ENCODE measurements at regions not wholly inside any gene's neighbourhood (a gene's known extent, or its start where the extent isn't known, plus 50 kb on each side); places are given as distances from the start of the nearest gene placed in this dataset.
"Not testable (repeated sequence)": the region's sequence is repeated elsewhere in the genome, so short reads cannot be mapped to it uniquely, and the experiment has no call there.

DNA sequence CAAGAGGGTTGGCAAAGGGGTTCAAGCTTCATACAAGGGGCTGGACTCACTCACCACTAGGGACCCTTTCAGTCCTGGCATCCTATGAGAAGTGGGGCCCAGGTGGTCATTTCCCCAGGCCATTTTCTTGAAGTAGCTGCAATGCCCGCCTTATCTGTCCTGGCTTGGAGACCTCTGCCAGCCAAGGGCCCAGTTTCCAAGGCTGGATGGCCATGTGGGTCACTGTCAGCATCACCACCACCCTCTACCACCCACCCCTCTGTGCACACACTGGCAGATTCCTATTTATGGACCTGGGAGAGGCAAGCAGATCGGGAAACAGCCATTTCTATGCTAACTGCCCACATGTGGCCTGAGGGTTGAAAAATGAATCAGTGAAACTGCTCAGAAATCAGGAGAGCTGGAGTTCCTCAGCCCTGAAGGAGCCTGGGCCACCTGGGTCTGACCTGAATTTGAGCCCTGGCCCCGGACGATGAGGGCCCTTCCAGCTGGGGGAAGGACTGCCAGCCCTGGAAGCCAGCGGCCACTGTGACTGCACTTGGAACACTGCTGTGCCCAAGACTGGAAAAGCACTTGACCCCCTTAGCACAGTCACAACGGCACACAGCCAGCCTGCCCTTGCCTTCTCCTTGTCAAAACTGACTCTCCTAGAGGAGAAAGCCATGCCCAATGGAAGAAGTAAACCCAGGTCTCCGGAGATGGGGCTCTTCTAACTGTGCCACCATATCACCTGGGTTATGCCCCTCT lies 442.2 kb downstream of the BUD13 start:
- no peak overlapping the region for H3K27ac ChIP-seq
- DNase-seq (ENCODE audit: low read depth, low spot score), result no peak

DNA sequence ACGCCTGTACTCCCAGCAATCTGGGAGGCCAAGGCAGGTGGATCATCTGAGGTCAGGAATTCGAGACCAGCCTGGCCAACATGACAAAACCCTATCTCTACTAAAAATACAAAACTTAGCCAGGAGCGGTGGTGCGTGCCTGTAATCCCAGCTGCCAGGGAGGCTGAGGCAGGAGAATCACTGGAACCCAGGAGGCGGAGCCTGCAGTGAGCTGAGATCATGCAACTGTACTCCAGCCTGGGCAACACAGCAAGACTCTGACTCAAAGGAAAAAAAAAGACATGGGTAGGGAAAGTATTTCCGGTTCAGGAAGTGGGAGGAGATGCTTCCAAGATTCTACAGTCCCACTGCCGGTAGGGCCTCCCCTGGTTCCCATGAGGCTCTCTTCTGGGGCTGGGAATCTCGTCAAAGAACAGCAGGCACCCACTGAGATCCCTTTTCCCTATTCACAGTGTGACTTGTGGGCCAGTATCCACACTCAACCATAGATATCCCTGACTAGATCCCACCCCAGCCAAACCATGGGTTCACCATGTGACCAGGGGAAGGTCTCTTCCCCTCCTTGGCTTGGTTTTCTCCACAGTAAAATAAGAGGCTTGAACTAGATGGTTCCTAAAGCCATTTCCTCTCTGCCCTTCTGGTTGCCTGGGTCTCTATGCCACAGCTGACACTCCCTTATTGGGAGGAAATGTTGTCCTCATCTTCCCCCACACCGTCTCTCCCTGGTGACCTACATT lies 443.3 kb downstream of the BUD13 start:
- DNase-seq (ENCODE audit: low read depth, low spot score), result no peak
- H3K27ac ChIP-seq, result no peak overlapping the region

DNA sequence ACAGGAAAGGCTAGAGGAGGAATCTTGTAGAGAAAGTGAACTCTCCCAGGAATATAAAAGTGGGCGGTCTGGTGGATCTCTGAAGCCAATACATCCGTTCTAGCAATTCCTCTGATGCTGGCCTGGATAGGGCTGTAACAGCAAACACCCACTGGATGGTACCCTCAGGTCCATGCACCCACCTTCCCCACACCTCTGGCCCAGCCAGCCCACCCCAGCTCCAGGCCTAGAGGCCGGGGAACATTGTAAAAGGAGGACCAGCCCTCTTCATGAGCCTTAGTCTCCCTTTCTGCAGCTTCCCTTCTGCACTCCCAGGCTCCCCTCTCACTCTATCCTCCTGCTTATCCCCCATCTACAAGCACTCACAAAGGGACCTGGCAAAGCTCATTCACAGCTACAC lies 443.9 kb downstream of the BUD13 start:
- H3K27ac ChIP-seq, result no peak overlapping the region
- no peak for DNase-seq (ENCODE audit: low read depth, low spot score)

DNA sequence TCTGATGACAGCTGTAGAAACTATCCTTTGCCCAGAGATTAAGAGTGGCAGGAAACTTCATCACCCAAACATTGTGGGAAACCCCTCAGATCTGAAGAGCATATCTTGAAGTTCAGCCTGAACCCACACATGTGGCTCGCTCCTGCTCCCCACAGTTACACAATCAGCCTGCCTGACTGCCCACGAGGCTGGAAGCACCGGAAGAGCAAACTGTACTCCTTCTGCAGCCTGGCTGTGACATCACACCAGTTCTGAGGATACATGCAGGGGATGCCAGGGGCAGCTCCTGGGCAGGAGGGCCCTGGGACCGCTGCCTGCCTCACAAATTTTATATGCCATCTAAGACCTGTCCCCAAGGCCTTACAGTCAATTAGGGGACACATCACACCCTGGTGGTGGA lies 444.4 kb downstream of the BUD13 start:
- no peak for DNase-seq (ENCODE audit: low read depth, low spot score)
- H3K27ac ChIP-seq, result no peak overlapping the region

DNA sequence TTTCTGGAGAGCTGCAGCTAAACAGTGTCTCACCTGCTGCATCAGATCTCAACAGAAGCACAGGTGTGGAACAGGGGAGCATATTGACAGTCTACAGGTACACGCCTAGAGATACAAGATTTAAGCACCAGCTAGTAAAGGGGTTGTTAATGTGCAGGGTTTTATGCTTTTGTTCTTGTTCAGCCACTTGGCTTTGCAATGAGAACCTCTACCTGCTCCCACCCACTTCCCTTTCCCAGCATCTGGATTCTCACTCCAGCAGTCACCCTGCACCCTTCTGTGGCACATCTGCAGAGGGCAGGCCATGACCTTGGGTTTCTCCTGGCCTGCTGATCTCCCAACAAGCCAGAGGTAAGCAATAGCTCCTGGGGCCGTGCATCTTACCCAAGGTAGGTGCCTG lies 446.6 kb downstream of the BUD13 start:
- no peak for DNase-seq (ENCODE audit: low read depth, low spot score)
- no peak overlapping the region for H3K27ac ChIP-seq

DNA sequence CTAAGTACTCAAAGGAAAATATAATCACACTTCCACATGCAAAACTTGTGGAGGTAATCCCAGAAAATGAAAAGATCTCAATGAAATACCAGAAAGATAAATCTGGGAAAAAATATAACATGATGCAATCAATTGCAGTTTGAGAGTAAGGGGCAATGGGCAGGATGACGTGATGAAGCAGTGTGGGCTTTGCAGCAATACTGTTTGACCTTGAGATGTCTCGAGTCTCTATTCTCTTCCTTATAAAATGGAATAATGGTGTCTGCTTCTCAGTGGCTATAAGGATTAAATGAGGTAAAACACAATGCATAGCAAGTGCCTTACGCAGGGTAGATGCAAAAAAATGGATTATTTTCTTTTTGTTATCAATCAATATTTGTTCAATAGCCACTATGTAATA lies 447.5 kb downstream of the BUD13 start:
- DNase-seq (ENCODE audit: low read depth, low spot score), result no peak

DNA sequence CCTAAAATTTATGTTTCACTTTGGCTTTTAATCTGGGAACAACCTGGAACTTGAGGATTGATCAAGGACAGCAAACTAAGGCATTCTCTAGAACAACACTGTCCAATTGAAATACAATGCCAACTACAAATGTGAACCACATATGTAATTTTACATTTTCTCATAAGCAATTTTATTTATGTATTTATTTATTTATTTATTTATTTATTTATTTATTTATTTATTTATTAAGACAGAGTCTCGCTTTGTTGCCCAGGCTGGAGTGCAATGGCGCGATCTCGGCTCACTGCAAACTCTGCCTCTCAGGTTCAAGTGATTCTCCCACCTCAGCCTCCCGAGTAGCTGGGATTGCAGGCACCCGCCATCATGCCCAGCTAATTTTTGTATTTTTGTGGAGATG lies 448.7 kb downstream of the BUD13 start:
- not testable (repeated sequence) for H3K27ac ChIP-seq; DNase-seq (ENCODE audit: low read depth, low spot score)

More for the DNA sequence above, 447.5 kb downstream of the BUD13 start:
- H3K27ac ChIP-seq, result no peak overlapping the region

DNA sequence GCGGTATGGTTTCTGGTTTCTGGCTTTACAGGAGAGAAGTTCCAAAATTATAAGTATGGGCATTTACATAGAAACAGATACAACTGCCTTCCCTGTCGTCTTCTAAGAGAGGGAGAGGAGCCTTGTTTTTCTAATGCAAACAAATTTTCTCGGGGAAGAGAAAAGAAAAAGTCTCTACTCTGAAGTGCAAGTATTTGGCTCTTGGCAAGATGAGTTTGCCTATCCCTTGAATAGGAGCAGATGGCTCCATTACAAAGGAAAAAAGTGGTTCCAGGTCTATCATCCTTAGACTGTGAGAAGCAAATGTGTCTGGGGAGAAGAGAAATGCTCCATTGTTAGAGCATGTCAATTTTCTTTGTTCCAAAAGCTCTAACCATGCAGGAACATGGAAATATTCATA lies 455.6 kb downstream of the BUD13 start:
- DNase-seq (ENCODE audit: low read depth, low spot score), result no peak
- no peak overlapping the region for H3K27ac ChIP-seq

DNA sequence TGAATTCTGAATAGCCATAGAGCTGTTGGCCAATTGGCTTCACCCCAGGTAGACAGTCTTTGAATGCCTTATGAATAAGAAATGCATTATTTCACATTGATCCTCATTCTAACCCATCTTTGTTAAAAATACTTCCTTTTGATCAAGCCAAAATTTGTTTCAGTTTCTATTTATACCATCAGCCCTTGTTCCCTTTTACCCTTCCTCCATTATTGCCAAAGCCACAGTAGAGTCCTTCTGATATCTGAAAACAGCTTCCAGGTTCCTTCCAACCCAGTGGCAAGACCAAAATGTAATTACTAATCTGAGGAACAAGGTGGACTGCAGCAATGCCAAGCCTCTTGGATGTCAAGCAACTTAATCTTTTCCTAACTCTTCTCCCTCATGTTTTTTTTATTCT lies 458.8 kb downstream of the BUD13 start:
- H3K27ac ChIP-seq, result no peak overlapping the region
- no peak for DNase-seq (ENCODE audit: low read depth, low spot score)

DNA sequence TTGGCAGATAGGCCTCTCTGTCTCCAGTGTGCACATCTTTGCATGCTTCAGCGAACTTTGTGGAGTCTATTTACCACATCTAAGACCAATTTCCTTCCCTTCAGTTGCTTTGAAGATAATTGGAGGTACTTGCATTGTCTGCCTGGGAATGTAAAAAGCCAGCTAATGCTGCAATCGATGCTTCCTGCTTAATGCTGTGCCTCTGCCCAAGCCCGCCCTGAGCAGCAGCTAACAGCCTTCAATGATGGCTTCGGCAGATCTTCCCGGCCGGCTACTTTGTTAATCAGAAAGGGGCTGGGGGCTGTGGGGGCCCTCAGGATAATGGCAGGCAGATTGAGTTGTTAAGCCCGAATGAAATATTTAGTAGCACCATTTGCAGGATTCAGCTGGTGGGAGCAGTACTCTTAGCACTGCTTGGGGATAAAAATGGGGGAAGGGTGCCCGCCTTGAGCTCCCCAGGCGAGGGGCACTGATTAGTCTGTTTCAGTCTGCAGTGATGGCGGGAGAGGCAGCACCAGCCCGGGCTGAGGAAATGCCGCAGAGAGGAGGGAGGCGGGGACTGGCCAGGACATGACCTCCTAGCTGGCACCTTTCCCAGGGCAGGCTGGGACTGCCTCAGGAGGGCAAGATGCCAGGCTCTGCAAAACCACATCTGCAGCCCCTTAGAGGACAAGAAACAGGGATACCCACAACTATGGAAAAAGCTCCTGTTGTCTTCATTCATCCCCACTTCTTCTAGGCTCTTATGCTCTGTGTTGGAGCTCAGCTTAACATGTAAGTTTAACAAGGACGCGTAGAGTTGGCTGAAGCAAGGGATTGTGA lies 460.0 kb downstream of the BUD13 start:
- no peak overlapping the region for H3K27ac ChIP-seq
- no peak for DNase-seq (ENCODE audit: low read depth, low spot score)

DNA sequence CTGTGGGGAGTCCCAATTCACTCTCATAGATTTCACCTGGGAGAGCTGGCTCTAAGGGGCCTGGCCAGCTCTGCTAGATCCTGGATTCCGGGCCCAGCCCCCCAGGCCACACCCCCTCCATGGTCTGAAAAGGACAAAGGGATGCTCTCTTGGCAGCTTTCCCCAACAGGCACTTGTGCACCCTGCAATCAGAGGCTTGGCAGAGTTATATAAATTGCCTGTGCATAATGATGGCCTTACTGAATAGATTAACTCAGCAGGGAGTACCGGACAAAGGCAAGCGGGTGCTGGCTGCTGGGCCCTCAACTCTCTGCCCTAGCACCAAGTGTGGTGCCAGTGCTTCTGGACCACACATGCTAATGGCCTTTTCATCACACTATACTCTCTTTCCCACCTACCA lies 461.6 kb downstream of the BUD13 start:
- no peak overlapping the region for H3K27ac ChIP-seq
- DNase-seq (ENCODE audit: low read depth, low spot score), result no peak

DNA sequence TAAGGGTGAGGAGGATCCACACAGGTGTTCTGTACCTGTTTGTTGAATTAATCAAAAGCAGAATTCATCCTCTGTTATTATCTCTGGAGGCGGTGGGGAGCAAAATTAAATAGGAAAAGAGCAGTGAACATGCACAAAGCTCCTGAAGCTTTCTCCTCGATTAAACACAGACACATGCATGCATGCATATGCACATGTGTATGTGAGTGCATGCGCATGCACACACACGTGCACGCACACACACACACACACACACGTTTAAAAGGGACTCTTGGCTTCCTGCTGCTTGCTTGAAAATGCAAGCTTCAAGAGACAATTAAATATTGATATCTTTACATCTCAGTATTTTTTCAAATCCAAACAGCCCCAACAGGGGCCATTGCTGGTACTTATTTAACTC lies 462.1 kb downstream of the BUD13 start:
- no peak overlapping the region for H3K27ac ChIP-seq
- DNase-seq (ENCODE audit: low read depth, low spot score), result no peak

DNA sequence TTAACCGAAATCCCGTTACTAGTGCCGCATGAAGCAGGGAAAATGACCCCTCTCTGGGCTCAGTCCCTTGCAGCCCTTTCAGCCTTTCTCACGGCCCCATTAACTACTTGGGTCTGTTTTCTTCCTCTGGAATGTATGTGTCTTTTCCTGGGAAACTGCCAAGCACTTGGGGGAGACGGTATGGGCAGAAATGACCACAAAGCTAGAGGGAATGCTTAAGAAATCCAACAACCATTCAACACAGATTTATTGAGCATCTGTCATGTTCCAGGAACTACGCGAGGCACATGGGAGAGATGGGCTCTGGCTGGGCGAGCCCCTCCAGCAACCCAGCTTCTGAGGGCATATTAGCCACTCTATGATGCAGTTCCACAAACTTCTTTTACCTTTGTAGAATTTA lies 462.6 kb downstream of the BUD13 start:
- no peak overlapping the region for H3K27ac ChIP-seq
- no peak for DNase-seq (ENCODE audit: low read depth, low spot score)

DNA sequence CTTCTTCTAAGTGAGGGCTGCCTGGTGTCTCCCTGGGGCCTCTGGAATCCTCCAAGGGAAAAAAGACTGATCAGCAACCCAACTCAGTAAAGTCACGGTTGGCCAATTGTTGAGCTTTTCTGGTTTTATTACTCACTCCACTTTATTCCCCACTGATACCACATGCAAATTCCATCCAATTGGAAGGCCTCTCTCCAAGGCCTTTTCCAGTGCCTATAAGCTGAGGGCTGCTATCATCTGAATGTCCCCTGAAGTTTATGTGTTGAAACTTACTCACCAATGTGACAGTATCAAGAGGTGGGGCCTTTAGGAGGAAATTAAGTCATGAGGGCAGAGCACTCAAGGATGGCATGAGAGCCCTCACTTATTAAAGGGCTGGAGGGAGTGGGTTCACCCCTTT lies 463.3 kb downstream of the BUD13 start:
- no peak overlapping the region for H3K27ac ChIP-seq

DNA sequence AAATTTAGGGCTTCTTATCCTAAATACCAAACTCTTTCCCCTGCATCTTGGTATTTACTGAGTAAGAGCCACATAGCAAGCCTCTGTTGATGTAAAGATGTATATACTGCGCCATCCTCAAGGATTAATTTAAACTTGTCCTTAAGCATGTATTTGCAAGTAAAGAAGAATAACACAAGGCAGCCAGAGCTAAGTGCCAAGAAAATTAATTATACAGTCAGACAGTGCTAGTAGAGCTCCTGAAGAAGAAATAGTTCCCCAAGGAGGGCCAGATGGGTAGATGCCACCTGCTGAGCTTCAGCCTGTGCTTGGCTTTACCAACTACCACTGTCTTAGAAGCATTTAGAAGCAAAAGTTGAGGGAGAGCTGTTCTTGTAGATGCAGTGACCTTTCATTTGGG lies 470.0 kb downstream of the BUD13 start:
- no peak for DNase-seq (ENCODE audit: low read depth, low spot score)
- no peak overlapping the region for H3K27ac ChIP-seq

More for the DNA sequence above, 463.3 kb downstream of the BUD13 start:
- DNase-seq (ENCODE audit: low read depth, low spot score), result no peak

DNA sequence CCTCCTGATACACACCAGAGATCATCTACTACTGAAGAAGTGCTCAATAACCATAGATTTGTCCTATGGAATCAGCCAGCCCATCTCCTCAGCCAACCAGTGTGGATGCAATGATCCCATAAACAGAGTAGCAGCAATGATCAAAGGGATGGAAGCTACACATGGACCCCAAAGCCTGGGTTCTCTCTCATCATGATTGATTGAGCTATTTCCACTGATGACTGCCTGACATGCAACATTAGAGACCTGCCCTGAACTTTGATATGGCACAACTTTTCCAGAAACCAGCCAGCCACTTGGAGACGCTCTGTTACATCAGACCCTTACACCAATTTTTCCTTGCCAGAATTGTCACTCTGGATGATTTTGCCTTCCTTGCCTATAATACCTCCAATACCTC lies 471.6 kb downstream of the BUD13 start:
- DNase-seq (ENCODE audit: low read depth, low spot score), result no peak
- H3K27ac ChIP-seq, result no peak overlapping the region

DNA sequence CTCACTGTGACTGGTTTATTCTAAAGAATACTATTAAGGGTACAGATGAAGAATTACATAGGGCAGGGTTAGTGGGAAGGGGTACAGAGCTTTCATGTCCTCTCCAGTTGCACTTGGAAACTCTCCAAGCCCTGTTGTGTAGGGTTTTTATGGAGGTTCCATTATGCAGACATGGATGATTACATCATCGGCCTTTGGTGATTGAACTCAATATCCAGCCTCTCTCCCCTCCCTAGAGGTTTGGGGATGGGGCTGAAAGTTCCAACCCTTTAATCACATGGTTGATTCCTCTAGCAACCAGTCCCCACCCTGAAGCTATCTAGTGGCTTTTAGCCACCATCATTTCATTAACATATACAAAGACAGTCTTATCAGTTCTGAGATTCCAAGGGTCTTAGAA lies 472.6 kb downstream of the BUD13 start:
- no peak overlapping the region for H3K27ac ChIP-seq
- no peak for DNase-seq (ENCODE audit: low read depth, low spot score)

DNA sequence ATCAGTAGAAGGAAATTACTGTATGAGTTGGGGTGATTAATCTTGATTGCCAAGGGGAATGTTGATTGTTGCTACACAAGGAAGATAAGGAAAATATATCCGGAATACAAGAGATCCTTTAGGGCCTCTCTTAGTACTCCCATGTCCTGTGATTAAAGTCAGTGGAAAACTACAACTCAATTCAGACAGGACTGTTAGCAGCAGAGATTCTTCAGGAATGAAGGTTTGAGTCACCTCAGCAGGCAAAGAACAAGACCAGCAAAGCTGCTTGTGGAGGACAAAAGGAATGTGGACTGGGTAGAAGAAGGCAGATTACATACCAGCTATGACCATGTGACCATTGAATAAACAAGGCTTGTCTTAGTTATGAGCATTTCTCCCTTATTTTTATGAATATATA lies 478.2 kb downstream of the BUD13 start:
- peak overlapping the region; percentile 34 for H3K27ac ChIP-seq
- peak; percentile 58 for DNase-seq (ENCODE audit: low read depth, low spot score)

DNA sequence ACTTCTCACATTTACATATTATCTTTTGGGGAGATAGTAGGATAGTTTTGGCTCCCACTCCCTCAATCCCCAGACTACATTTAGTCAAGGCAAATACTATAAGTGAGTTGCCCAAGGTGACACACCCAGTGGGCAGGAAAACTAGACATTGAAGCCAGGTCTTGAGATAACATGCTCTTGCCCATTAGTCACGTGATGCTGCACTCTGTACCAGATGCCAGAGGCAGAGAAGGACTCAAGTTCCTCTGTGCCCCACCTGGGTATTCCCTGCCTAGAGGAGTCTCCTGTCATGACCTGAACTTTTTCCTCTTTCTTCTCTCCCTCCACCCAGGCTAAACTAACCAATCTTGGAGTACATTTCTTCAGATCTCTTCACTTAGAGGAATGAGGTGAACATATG lies 484.9 kb downstream of the BUD13 start:
- DNase-seq (ENCODE audit: low read depth, low spot score), result no peak
- no peak overlapping the region for H3K27ac ChIP-seq

DNA sequence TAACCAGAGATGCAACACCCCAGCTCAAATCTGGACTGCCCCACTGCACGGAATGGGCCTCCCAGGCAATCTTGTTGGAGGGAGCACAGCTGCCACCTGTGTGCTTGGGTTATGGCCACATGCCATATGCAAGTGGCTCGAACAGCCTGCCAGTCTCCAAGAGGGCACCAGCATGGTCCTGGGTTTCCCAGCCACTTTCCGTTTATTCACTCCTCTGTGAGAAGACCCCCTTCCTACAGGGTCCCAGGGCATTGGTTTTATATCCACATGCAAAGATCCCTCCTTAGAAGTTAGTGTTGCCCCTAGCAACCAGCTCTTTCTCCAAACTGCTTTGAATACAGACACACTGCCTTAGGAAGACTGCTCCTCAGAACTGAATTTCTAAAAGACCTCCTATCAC lies 487.8 kb downstream of the BUD13 start:
- no peak for DNase-seq (ENCODE audit: low read depth, low spot score)
- no peak overlapping the region for H3K27ac ChIP-seq

DNA sequence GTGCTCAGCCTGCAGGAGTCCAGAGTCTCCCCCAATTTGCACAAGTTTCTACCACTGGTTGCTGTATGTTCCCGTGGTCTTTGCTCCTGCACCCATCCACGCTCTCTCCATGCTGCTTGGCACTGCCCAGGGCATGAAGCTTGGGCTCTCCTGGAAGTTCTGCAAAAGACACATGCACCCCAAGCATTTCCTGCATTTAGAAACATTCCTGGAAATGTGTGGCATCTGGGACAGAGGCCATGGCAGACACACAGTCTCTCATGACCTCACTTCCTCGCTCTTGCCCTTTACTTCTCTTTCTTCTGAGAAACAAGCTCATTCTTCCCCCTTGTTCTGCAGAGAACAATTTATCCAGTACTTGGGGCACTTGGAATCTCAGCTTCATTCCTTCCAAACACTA lies 489.5 kb downstream of the BUD13 start:
- no peak overlapping the region for H3K27ac ChIP-seq
- DNase-seq (ENCODE audit: low read depth, low spot score), result no peak
